GM18519 (cell line): ENCODE measurements at regions not wholly inside any gene's neighbourhood (a gene's known extent, or its start where the extent isn't known, plus 50 kb on each side); places are given as distances from the start of the nearest gene placed in this dataset.

ENCODE experiments used
- ATAC-seq: cut with Tn5 transposase; IDR thresholded peaks from one replicate; pipeline ENCODE4 v1.9.1; 2021; ENCODE audit warnings: mild to moderate bottlenecking, moderate library complexity; ENCODE audit not compliant: unreplicated experiment, low FRiP score

DNA sequence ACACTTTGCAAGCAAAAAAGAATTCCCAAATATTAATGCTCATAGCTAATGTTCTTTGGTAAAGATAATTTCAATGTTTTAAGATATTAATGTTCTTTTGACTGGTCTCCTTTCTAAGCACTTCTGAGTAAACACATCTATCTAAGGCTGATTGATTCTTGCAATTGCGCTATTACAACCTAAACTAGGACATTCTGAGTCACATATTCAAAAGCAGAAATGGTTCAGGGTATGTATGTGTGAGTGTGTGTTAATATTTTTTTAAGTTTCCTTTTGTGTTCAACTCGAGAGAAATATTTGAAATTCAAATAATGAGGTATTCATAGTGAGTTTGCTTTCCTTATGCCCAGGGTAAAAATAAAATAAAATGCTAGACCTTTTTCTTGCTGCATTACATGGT lies 203.6 kb upstream of the GRIK3 start:
- no peak for ATAC-seq

DNA sequence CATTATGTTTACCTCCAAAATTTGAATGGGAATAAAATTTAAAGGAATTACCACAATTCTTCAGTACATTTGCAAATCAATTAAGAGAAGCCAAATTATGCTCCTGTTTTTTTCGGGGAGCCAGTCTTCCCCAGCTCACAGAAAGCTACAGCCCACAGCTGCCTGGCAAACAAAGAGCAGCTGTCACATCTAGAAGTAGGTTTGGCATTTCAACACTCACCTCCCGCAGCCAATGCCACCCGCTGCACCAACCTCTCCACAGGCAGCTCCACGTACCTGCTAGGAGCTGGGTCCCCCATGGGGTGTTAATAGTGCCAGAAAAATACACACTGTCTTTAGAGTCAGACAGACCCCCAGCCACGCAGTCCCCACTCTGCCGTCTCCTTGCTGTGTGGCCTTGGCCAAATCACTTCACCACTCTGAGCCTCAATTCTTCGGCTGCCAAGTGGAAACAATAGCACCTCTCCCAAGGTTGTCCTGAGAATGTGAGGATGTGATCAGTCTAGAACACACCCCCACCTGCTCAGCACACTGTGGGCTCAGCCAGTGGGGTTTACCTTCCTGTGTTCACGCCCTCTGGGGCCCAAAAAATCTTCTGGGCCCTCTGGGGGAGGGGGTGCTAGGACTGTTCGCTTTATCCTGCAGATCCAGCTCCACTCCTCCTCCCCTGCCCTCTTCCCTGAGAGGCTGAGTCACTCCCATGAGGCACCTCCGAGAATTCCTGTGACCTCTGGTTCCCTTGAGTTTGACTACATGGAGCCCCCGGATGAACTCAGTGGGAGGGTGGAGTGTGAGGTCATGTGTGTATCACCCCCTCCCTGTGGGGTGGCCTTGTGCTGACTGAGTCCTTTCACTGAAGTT lies 204.3 kb upstream of the GRIK3 start:
- no peak for ATAC-seq

DNA sequence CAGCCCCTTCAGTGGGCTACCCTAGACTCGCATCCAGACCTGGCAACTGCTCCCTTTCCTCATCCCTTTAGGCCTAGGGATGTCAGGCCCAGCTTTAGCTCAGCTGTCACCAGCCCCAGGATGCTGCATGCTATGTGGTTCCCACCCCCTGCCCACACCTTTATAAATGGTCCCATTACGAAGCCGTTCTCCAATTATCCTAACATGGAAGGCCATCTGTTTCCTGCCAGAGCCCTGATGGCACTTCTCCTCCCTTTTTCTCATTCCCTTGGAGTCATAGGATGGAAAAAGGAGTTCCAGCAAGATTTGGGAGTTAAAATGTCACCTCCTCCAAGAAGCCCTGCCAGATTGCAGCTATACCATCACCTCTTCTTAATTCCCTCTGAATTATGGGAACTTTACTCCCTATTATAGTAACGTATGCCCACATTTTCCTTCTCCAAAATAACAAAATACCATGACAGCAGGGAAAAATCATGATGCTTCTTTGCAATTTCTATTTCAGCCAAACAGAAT lies 205.0 kb upstream of the GRIK3 start:
- ATAC-seq: no peak

DNA sequence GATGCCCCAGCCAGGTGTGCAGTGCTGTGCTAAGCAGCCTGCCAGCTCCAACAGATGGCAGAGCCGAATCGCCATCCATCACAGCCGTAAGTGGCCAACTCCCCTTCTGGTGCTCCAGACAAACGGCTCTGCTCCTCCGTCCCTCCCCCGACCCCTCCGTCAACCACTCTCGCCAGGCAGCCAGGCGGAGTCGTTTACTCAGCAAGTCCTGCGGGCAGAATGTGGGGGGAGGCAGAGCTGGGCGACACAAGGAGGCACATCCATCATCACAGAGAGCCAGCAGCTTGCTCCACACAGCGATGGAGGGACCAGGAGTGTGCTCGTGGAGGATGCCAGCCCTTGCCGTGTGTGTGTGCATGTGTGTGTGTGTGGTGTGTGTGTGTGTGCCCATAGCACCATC lies 206.6 kb upstream of the GRIK3 start:
- ATAC-seq: no peak

DNA sequence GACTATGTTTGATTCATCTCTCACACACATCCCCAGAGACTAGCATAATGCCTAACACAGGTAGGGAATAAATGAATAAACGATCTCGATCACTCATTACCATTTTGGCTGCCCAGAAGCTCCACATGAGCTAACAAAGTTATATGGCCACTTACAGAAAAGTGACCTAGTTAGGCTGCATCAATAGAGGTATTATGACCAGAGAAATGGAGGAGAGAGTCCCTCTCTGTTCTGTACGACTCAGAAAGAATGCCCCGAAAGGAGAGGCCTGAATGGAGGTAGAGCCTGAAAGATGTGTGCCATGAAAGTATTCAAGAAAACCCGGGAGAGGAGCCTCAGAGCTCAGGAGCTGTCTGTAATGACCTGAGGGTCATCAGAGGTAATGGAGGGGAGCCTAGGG lies 208.2 kb upstream of the GRIK3 start:
- no peak for ATAC-seq

DNA sequence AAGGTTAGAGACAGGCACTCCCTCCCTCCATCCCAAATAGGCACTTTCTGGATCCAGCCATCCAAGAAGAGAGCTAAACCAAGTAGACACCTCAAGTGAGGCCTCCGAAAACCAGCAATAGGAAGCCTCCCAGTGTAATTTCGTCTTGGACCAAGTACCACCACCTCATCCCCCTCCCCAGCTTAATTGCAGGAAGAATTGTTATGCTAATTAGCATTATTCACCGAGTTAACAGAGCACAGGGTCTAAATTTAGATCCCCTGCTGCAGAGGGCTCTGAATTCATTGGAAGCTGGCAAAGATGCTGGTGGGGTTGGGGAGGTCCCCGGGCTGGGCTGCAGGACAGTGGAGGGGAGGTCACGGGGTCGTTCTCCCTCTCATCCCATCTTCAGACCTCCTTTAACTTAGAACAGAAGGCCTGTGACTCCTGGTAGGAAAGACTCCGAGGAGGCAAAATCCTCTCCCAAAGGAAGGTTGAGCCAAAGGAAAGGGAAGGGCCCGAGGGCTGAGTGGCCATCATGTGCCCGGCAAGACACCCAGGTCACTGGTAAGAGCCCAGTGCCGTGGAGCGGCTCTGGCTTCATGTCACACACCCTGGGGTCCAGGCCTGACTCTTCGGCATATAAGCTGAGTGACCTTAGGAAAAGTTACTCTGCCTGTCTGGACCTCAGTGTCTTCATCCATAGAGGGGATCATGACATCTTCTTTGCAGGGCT lies 209.2 kb upstream of the GRIK3 start:
- no peak for ATAC-seq

DNA sequence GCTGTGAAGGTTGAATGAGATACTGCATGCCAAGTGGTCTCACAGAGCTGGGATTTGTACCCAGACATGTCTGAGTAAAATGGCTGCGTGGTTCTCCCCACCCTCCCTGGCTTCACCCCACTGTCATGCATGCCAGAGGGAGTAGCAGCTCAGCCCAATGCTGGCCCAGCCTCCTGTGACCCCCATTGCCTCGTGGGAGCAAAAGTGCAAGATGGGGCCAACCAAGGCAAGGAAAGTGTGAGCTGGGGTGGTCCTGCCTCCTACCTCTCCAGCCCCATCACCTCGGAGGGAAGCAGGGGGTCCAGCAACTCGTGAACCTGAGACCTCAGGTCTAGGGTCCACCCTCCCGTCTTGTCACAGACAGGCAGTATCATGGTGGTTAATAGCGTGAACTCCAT lies 209.8 kb upstream of the GRIK3 start:
- no peak for ATAC-seq

DNA sequence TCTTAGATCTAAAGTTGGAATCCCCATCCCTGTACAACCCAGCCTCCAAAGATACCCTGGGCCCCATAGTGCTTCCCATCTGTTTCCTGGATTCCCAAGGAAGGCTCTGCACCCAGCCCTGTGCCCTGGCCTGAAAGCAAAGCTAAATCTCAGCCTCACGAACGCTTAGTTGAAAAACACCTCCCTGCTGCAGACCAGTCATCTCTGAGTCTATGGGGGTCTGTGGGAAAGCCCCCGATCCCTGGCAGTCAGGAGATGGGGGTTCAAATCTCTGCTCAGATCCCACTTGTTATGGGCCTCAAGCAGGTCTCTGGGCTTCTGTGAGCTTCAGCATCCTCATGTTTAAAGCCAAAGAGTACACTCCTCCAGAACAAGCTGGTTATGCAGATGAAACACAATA lies 210.5 kb upstream of the GRIK3 start:
- ATAC-seq: no peak

DNA sequence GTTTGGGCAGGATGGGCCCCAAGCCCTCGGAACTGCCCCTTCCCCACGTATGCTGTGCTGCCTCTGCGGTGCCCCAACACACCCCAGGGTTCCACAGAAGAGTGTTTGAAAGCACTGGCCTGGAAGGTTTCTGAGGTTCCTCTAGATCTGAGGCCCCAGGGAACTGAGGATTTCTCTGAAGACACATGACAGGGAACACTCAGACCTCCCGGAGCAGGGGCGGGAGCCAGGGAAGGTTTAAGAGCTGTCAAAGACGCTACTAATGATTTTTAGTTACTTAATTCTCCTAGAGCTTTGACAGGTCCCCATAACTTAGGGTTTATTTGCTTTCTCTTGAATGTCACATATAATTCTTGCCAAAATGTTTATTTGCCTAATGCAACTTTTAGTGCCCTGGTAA lies 212.3 kb upstream of the GRIK3 start:
- ATAC-seq: no peak

DNA sequence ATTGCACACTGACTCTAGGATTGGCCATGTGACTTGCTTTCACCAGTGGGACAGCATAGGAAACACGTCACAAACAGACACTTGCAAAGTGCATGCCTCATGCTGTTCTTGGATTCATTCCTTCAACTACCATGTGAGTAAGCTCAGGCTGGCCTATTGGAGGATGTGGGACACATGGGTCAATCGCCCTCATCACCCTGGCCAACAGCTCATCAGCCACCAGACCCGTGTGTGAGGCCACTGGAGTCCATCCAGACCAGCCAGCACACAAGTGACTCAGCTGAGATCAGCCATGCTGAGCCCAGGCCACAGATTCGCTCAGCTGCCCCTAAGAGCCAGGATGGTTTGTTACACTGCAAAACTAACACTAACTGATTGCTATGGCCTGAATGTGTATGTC lies 216.1 kb upstream of the GRIK3 start:
- no peak for ATAC-seq

DNA sequence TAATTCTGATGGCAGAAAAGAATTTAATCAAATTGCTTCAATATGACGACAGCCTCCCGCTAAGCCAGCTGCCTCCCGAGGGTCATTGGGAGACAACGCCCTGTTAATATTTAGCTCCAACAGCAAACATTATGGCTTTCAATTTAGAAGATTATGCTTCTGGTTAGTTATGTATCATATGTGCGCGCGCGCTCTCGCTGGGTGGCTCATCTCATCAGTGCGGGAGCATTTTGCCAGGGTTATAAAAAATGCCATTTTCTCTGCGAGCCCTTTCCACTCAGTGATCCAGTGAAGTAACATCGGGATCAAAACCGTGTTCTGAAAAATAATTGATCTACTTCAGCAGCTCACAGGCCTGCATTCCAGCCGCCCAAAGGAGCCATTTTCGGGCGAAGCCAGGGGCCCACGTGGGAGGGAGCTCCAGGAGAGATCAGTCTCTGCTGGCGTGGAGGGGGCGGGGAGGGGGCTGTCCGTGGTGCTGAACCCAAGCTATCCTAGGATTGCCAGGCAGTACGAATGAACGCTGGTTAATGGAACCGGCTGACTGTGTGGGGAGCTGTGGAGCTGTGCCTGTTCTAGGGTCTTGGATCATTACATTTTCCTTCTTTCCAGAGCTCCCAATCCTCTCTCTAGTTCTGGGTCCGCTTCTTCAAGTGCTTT lies 219.1 kb upstream of the ZC3H12A start:
- ATAC-seq: no peak

DNA sequence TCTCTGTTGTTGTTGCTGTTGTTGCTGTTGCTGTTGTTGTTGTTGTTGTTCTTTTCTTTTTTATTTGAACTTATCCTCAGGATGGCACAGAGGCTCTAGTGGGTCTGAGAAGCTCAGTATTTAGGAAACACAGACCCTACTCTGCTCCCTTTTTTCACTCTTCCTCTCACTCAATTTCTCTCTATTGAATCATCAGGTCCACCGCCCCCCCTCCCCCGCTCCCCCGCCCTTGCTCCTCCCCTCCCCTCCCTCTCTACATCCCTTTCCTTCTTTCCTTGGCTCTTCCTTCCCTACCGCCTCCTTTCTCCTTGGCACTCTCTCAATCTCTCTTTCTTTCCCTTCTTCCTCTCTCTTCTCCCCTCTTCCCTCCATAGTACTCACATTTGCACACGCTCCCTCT lies 218.5 kb upstream of the ZC3H12A start:
- no peak for ATAC-seq

DNA sequence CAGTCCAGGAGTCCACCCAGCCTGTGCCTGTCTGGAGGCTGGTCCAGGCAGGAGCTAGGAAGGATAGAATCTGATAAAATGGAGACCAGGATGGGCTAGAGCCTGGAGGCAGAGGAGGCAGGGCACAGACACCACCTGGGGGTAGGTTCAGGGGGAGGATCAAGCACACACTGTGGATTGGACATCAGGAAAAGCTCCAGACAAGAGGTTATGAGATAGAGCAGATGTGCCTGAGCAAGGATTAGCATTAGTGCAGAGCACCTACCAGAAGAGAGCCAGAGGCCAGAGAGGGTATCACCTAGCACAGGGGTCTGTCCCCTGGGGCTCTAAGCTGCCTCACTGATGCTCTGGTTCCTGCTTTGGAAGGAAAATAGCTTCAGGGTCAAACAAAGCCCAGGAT lies 216.7 kb upstream of the ZC3H12A start:
- no peak for ATAC-seq

DNA sequence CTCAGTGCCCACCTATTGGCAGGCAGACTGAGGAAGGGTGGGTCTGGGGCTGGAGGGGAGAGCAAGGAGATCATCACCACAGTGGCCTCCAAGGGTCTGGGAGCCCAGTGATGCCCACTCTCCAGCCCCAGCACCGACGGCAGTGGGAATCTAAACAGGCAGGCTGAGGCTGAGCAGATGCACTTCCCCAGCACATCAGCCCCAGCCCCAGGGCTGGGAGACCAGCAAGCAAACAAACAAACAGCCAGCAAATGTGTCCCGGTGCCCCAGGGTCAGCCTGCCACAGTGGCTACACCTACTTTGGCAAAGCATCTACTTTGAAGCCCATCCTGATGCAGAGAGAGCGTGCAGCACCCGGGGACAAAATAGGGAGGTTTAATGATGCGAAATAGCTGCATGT lies 216.3 kb upstream of the ZC3H12A start:
- no peak for ATAC-seq

DNA sequence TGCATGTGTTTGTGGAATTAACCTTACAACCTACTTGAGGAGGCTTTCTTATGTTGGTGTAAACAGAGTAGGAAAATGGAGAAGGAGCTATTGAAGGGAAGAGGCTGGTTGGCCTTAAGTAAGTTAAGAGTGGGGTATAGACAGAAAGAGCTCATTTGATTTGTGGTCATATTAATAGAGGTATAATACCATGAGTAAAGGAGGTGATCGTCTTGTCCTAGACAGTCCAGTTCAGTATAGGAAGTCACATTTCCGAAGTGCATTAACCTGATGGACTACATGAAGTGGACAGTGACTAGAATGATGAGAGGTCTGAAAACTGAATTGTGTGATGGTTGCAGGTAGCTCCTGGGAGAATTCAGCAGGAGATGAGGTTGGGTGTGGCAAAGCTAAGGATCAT lies 215.4 kb upstream of the ZC3H12A start:
- no peak for ATAC-seq

DNA sequence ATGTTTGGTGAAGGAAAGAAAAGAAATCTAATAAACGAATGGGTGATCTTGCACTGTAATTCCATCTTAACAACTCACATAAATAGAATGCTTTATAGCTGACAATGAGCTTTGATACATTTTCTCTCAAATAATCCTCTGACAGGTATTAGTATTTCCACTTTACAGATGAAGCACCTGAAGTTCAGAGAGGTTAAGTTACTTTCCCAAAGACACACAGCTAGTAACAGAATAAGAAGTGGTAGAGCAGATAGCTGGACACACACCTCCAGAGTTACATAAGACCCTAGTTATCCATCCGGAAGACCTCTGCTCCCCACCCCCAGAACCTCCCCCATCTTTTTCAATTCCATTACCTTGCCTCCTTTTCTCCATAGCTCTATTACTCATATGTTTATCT lies 213.3 kb upstream of the ZC3H12A start:
- no peak for ATAC-seq

DNA sequence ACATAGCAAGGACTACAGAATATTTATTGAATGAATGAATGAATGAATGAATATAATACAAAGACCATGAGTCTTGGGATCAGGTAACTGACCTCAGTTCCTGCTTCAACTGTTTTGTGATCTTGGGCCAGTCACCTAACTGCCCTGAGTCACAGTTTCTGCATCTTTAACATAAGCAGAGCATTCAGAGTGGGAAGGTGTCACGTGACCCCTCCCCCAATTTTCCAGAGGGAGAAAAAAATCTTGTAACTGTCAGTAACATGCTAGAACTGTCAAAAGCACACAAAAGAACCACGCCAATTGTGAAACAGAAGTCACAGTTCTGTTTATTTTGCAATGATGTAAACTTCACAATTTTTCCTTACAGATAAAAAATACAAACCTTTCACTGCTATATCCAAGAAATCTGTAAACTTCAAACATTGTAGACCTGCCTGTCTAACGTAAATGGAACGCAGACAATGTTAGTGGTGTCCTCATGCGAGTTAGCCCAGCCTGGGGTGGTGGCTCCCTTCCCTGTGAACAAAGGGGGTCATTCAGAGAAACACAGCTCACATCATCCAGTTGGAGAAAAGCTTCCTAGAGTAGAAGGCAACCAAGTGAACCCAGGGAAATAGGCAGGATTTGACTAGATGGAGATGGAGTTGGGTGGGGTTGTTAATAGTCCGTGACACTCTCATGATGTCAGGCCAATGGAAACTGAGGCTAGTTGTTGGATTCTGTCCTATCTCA lies 211.8 kb upstream of the ZC3H12A start:
- ATAC-seq: no peak

DNA sequence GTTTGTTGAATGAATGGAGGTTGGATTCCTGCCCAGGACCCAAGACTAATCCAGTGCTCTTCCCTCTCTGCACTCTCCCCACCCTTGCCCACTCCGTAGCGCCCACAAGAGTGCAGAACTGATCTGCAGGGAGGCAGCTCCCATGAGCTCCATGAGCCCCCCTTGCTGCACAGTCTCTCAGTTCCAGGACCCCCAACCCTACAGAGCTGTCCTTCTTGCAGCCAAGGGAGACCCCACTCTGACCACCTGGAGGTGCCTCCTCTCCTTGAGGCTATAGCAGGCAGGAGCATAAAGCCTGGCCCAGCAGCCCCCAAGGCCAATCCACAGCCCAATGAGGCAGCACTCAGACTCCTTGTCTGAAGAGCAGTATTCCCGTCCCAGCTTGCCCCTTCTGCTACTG lies 209.2 kb upstream of the ZC3H12A start:
- no peak for ATAC-seq

DNA sequence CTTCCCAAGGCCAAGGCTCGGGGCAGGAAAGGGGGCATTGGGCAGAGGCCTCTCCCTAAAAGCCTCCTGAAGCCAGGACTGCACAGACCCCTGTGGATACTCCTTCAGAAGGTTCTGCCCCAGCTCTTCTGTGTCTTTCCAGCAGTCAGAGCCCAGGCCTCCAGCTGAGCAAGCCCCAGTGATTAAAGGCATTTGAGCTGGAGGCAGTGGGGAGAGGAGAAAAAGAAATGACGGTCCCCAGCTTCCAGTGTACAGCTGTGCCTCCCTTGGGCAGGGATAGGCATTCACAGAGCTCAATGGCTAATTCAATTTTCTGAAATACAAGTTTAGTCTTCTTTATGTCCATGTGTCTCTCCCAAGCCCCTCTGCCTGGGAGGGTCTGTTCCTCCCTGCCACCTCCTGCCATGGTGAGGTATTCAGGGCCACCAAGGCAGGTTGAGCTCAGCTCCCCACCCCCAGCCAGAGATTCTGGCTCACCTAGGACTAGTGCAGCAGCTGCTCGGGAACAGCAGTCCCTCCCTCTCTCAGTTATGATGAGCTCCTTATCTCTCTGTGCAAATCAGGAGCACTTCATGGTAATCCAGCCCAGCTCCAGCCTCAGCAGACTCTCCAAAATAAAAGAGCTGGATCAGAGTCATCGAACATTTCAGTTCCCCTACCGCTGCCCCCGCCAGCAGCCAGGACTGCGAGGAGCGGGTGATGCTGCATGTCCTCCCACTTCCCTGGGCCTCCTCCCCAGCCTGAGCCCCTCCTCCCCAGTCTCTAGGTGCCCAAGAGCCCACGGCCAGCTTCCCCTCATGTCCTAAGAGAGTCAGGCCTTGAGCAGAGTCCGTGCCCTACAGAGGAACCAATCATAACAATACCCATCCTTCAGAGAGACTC lies 208.4 kb upstream of the ZC3H12A start:
- no peak for ATAC-seq
